GM12878 (cell line): ENCODE measurements at regions not wholly inside any gene's neighbourhood (a gene's known extent, or its start where the extent isn't known, plus 50 kb on each side); places are given as distances from the start of the nearest gene placed in this dataset.

Source experiments
- ATAC-seq: fragments of 200-7000 bp; cut with Tn5 transposase; 3 replicates; pipeline ENCODE4 v1.9.1; 2020; ENCODE audit warnings: mild to moderate bottlenecking, moderate library complexity
- BruUV-seq: library from RNA; stranded (reverse); fragments of 400-500 nt; replicated peaks from 2 replicates; lab custom pipeline; 2021; lab: Mats Ljungman, UMichigan
- CTCF ChIA-PET: fragments of 300-600 bp; sonication (Branson Sonifier 250); formaldehyde crosslinking; extraction: SDS; loops from one replicate; lab custom pipeline; 2021; ENCODE audit warnings: inconsistent platforms; lab: Yijun Ruan, JAX
- POLR2A ChIA-PET: fragments of 350-600 bp; formaldehyde crosslinking; extraction: SDS; loops from one replicate; lab custom pipeline; 2021; ENCODE audit warnings: inconsistent platforms; lab: Charles Lee
- RAD21 ChIA-PET: fragments of 300-600 bp; sonication (Branson Sonifier 250); formaldehyde crosslinking; loops from one replicate; lab custom pipeline; 2023; ENCODE audit warnings: antibody characterized with exemption; ENCODE audit not compliant: unreplicated experiment; lab: Charles Lee
- SMC1A ChIA-PET: fragments of 300-600 bp; sonication (Branson Sonifier 250); formaldehyde crosslinking; loops from one replicate; lab custom pipeline; 2023; ENCODE audit not compliant: unreplicated experiment, uncharacterized antibody; lab: Charles Lee
- DNase-seq: peaks from one replicate; pipeline ENCODE4 v3.0.0-alpha.2; 2011; ENCODE audit warnings: low read depth, low spot score
- FAIRE-seq: peaks from 3 replicates; lab custom pipeline; 2011; peaks lifted over from hg19 to GRCh38; lab: Jason Lieb, UNC
- H2AFZ ChIP-seq: 2 replicates; pipeline ENCODE4 v1.6.0; 2011; ENCODE audit warnings: low read depth, low read length, control low read depth; ENCODE audit not compliant: control insufficient read depth
- H3K27ac ChIP-seq: 2 replicates; pipeline ENCODE4 v1.5.1; 2011; ENCODE audit warnings: control low read depth; ENCODE audit not compliant: control insufficient read depth, insufficient read depth
- H3K27me3 ChIP-seq, 2 experiments: replicated peaks in 1 of 2; 2 replicates each; pipeline versions ENCODE4 v1.6.0 to v1.6.1; 2011; ENCODE audit warnings: low read length in 1 of 2; ENCODE audit not compliant: control insufficient read depth in 2 of 2, insufficient read depth in 2 of 2
- H3K36me3 ChIP-seq, 2 experiments: 2 replicates each; pipeline ENCODE4 v1.5.1; 2011; ENCODE audit warnings: low read length in 1 of 2; ENCODE audit not compliant: control insufficient read depth in 2 of 2, insufficient read depth in 2 of 2
- H3K4me1 ChIP-seq: 2 replicates; pipeline ENCODE4 v1.6.1; 2011; ENCODE audit warnings: mild to moderate bottlenecking, low read length, moderate library complexity, mixed read lengths; ENCODE audit not compliant: control insufficient read depth, insufficient read depth
- H3K4me2 ChIP-seq: 2 replicates; pipeline ENCODE4 v1.6.0; 2011; ENCODE audit warnings: control low read depth; ENCODE audit not compliant: control insufficient read depth, insufficient read depth
- H3K4me3 ChIP-seq: fragments of 200-600 bp; sonication (generic); 2 replicates; pipeline ENCODE4 v1.5.1; 2016
- H3K79me2 ChIP-seq: 2 replicates; pipeline ENCODE4 v1.6.0; 2011; ENCODE audit warnings: low read length; ENCODE audit not compliant: control insufficient read depth, insufficient read depth
- H3K9ac ChIP-seq: 2 replicates; pipeline ENCODE4 v1.8.0; 2011; ENCODE audit warnings: low read length, control low read depth, mixed read lengths; ENCODE audit not compliant: control insufficient read depth, insufficient read depth
- H3K9me3 ChIP-seq: replicated peaks from 3 replicates; pipeline ENCODE4 v1.5.1; 2011; ENCODE audit warnings: mild to moderate bottlenecking, low read length; ENCODE audit not compliant: control insufficient read depth, insufficient read depth
- H4K20me1 ChIP-seq: 2 replicates; pipeline ENCODE4 v1.6.0; 2011; ENCODE audit not compliant: control insufficient read depth, insufficient read depth
- CBX5 ChIP-seq: sonication (generic); IDR thresholded peaks from 2 replicates; pipeline ENCODE4 v1.6.1; 2016; ENCODE audit warnings: low read depth, moderate library complexity, mild to moderate bottlenecking, inconsistent platforms
- ESRRA ChIP-seq: IDR thresholded peaks from 2 replicates; pipeline ENCODE4 v1.6.1; 2012; ENCODE audit warnings: mild to moderate bottlenecking, low read length, improper control_type of control experiment
- JUND ChIP-seq: IDR thresholded peaks from 2 replicates; pipeline ENCODE4 v1.6.1; 2012; ENCODE audit warnings: low read depth, mild to moderate bottlenecking, low read length, improper control_type of control experiment, moderate library complexity
- NR2C2 ChIP-seq: IDR thresholded peaks from 2 replicates; pipeline ENCODE4 v1.6.1; 2011; ENCODE audit warnings: borderline replicate concordance, low read depth; ENCODE audit not compliant: control insufficient read depth, insufficient read length
- PAX5 ChIP-seq: IDR thresholded peaks from 2 replicates; pipeline ENCODE4 v1.6.1; 2011; ENCODE audit warnings: low read depth, low read length, borderline replicate concordance
- RAD51 ChIP-seq: fragments of 450-650 bp; IDR thresholded peaks from 2 replicates; pipeline ENCODE4 v1.6.1; 2016; ENCODE audit warnings: moderate library complexity, mild to moderate bottlenecking, inconsistent platforms
- STAT3 ChIP-seq: IDR thresholded peaks from 2 replicates; pipeline ENCODE4 v1.6.1; 2011; ENCODE audit warnings: low read depth, low read length, improper control_type of control experiment
- ZNF24 ChIP-seq: fragments of 450-650 bp; IDR thresholded peaks from 2 replicates; pipeline ENCODE4 v1.6.1; 2017; ENCODE audit warnings: antibody characterized with exemption, mild to moderate bottlenecking
- ZNF622 ChIP-seq: fragments of 450-650 bp; IDR thresholded peaks from 2 replicates; pipeline ENCODE4 v1.6.1; 2017; ENCODE audit warnings: mild to moderate bottlenecking, inconsistent platforms
- WGBS: methylation state at CpG from one replicate; pipeline ENCODE4 v1.1.6; 2016; ENCODE audit warnings: low lambda C conversion rate; ENCODE audit not compliant: insufficient replicate concordance, insufficient coverage; ENCODE audit errors: missing lambda C conversion rate; 5-methylcytosine and 5-hydroxymethylcytosine counted together
- in situ Hi-C: fragments of 300-500 bp; cut with MboI; formaldehyde crosslinking; loops from 9 replicates; pipeline ENCODE4 v1.14.3; 2018; ENCODE audit warnings: mixed read lengths
- intact Hi-C: fragments of 100-400 bp; cut with micrococcal nuclease; formaldehyde crosslinking; loops from one replicate; pipeline ENCODE4 v1.14.2; 2022; ENCODE audit not compliant: unreplicated experiment

GRCh38 chr2:150307258-150307657 lies 180.2 kb downstream of the RND3 start:
- FAIRE-seq: no peak
- DNase-seq: no peak
- no peaks in the 10 kb centered on the region for H3K27me3 ChIP-seq
- H3K4me1 ChIP-seq: no peaks in the 10 kb centered on the region
- ATAC-seq: no peak
- 0% methylated on average over 1 of the region's 1 CpG for WGBS
- H3K36me3 ChIP-seq: no peaks in the 10 kb centered on the region
- CTCF ChIA-PET: no interaction called here
- SMC1A ChIA-PET: no interaction called here
- H3K27ac ChIP-seq: no peak overlapping the region
- H3K4me3 ChIP-seq: no peak overlapping the region
- no peaks in the 10 kb centered on the region for H3K9me3 ChIP-seq
- no TSS peak for BruUV-seq
- H4K20me1 ChIP-seq: no peaks in the 10 kb centered on the region
- H2AFZ ChIP-seq: no peak overlapping the region
- in situ Hi-C loops: no loop called here
- no peak for TF ChIP-seq NR2C2
- no peak for TF ChIP-seq RAD51
- no peak for TF ChIP-seq ZNF24
- no peak for TF ChIP-seq ZNF622
- no peak for TF ChIP-seq ESRRA
- no peak for TF ChIP-seq JUND
- no peak for TF ChIP-seq STAT3
- TF ChIP-seq, all 136 proteins: peak for 0
- ChIA-PET RAD21 (no interaction called here), POLR2A (no interaction called here)
- no peak overlapping the region for H3K4me2 ChIP-seq
- H3K79me2 ChIP-seq: no peaks in the 10 kb centered on the region
- no peak overlapping the region for H3K9ac ChIP-seq
- intact Hi-C loops: no loop called here

GRCh38 chr2:150303281-150303680 lies 184.2 kb downstream of the RND3 start:
- ChIA-PET RAD21 (no interaction called here), SMC1A (no interaction called here), POLR2A (no interaction called here), CTCF (no interaction called here)
- Histone ChIP-seq H3K79me2 (no peaks in the 10 kb centered on the region), H3K9me3 (no peaks in the 10 kb centered on the region), H2AFZ (no peak overlapping the region), H4K20me1 (no peaks in the 10 kb centered on the region), H3K27me3 (no peaks in the 10 kb centered on the region), H3K9ac (no peak overlapping the region), H3K4me3 (no peak overlapping the region), H3K36me3 (no peaks in the 10 kb centered on the region), H3K4me1 (no peaks in the 10 kb centered on the region), H3K27ac (no peak overlapping the region), H3K4me2 (no peak overlapping the region)
- in situ Hi-C loops: no loop called here
- 90% methylated on average over 1 of the region's 1 CpG for WGBS
- DNase-seq (no peak), FAIRE-seq (no peak), ATAC-seq (no peak)
- TF ChIP-seq PAX5: no peak
- 0 out of 2 replicates have a peak, but pooled peaks have one; percentile 68 for TF ChIP-seq CBX5
- no TSS peak for BruUV-seq
- intact Hi-C loops: no loop called here
